ENCODE measurements at regions not wholly inside any gene's neighbourhood (a gene's known extent, or its start where the extent isn't known, plus 50 kb on each side); places are given as distances from the start of the nearest gene placed in this dataset.

DNA sequence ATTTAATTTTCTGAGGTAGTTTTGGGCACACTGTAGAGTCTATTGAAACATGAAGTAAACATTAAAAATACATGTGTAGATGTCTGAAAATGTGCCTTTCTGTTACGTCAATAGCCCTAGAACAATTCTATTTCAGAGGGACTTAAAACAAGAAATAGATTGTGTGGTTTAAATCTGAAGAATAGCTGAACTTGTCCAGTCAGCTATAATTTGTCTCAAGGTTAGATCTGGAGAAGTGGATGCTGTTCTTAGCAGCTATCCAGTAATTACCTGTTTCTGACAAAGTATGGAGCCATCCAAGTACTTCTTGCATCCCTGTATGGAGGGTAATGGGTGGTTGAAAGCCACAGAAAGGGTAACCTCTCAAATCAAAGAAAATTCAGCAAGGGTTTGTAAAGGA is 92.8 kb downstream of the SEPTIN7 start:
- TF ChIP-seq SMC3 (IDR thresholded peaks at IDR 0.05; ENCODE audit: borderline replicate concordance, low read length) (no peak), TBL1XR1 (IDR thresholded peaks at IDR 0.05; ENCODE audit: low read depth, low read length) (no peak), RCOR1 (conservative IDR thresholded peaks at IDR 0.05; ENCODE audit: low read depth, low read length) (no peak), CHD4 (IDR thresholded peaks at IDR 0.05) (no peak), TCF12 (IDR thresholded peaks at IDR 0.05; ENCODE audit: low read depth, low read length) (no peak), POLR2A (IDR thresholded peaks at IDR 0.05; ENCODE audit: low read depth, low read length) (no peak), JUND (IDR thresholded peaks at IDR 0.05; ENCODE audit: low read depth, low read length) (no peak), BRCA1 (IDR thresholded peaks at IDR 0.05; ENCODE audit: low read depth, low read length) (no peak), PBX3 (IDR thresholded peaks at IDR 0.05; ENCODE audit: insufficient replicate concordance, low read depth, low read length) (no peak), NFIC (IDR thresholded peaks at IDR 0.05; ENCODE audit: low read depth, low read length) (no peak), USF1 (IDR thresholded peaks at IDR 0.05; ENCODE audit: borderline replicate concordance, extremely low read length, insufficient read depth, low read depth, low read length) (no peak)
- TF ChIP-seq, protein P1, sequence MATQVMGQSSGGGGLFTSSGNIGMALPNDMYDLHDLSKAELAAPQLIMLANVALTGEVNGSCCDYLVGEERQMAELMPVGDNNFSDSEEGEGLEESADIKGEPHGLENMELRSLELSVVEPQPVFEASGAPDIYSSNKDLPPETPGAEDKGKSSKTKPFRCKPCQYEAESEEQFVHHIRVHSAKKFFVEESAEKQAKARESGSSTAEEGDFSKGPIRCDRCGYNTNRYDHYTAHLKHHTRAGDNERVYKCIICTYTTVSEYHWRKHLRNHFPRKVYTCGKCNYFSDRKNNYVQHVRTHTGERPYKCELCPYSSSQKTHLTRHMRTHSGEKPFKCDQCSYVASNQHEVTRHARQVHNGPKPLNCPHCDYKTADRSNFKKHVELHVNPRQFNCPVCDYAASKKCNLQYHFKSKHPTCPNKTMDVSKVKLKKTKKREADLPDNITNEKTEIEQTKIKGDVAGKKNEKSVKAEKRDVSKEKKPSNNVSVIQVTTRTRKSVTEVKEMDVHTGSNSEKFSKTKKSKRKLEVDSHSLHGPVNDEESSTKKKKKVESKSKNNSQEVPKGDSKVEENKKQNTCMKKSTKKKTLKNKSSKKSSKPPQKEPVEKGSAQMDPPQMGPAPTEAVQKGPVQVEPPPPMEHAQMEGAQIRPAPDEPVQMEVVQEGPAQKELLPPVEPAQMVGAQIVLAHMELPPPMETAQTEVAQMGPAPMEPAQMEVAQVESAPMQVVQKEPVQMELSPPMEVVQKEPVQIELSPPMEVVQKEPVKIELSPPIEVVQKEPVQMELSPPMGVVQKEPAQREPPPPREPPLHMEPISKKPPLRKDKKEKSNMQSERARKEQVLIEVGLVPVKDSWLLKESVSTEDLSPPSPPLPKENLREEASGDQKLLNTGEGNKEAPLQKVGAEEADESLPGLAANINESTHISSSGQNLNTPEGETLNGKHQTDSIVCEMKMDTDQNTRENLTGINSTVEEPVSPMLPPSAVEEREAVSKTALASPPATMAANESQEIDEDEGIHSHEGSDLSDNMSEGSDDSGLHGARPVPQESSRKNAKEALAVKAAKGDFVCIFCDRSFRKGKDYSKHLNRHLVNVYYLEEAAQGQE (IDR thresholded peaks at IDR 0.05; ENCODE audit: low read depth, low read length) = no peak
- TF ChIP-seq, protein P2, sequence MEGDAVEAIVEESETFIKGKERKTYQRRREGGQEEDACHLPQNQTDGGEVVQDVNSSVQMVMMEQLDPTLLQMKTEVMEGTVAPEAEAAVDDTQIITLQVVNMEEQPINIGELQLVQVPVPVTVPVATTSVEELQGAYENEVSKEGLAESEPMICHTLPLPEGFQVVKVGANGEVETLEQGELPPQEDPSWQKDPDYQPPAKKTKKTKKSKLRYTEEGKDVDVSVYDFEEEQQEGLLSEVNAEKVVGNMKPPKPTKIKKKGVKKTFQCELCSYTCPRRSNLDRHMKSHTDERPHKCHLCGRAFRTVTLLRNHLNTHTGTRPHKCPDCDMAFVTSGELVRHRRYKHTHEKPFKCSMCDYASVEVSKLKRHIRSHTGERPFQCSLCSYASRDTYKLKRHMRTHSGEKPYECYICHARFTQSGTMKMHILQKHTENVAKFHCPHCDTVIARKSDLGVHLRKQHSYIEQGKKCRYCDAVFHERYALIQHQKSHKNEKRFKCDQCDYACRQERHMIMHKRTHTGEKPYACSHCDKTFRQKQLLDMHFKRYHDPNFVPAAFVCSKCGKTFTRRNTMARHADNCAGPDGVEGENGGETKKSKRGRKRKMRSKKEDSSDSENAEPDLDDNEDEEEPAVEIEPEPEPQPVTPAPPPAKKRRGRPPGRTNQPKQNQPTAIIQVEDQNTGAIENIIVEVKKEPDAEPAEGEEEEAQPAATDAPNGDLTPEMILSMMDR (IDR thresholded peaks at IDR 0.05 in 2 of 3, conservative IDR thresholded peaks at IDR 0.05 in 1 of 3; ENCODE audit: control insufficient read depth in 2 of 3, extremely low read depth in 1 of 3, insufficient read depth in 1 of 3, low read depth in 3 of 3, low read length in 3 of 3) = no peak
